GM13977 (cell line): ENCODE measurements at regions not wholly inside any gene's neighbourhood (a gene's known extent, or its start where the extent isn't known, plus 50 kb on each side); places are given as distances from the start of the nearest gene placed in this dataset.

Source experiments
- DNase-seq: peaks from one replicate; pipeline ENCODE4 v3.0.0; 2012; ENCODE audit warnings: low spot score
- CTCF ChIP-seq: IDR thresholded peaks from 2 replicates; pipeline ENCODE4 v1.5.1; 2012; ENCODE audit warnings: mild to moderate bottlenecking, control low read depth; ENCODE audit not compliant: insufficient read depth; ENCODE audit errors: extremely low read depth, missing control alignments
- in situ Hi-C: fragments of 300-500 bp; cut with MboI; formaldehyde crosslinking; loops from one replicate; pipeline ENCODE4 v1.12.0; 2022; ENCODE audit warnings: low sequenced_read_pairs, low pct_unique_long_range_greater_than_20kb, mixed read lengths, inconsistent platforms; ENCODE audit not compliant: unreplicated experiment

DNA sequence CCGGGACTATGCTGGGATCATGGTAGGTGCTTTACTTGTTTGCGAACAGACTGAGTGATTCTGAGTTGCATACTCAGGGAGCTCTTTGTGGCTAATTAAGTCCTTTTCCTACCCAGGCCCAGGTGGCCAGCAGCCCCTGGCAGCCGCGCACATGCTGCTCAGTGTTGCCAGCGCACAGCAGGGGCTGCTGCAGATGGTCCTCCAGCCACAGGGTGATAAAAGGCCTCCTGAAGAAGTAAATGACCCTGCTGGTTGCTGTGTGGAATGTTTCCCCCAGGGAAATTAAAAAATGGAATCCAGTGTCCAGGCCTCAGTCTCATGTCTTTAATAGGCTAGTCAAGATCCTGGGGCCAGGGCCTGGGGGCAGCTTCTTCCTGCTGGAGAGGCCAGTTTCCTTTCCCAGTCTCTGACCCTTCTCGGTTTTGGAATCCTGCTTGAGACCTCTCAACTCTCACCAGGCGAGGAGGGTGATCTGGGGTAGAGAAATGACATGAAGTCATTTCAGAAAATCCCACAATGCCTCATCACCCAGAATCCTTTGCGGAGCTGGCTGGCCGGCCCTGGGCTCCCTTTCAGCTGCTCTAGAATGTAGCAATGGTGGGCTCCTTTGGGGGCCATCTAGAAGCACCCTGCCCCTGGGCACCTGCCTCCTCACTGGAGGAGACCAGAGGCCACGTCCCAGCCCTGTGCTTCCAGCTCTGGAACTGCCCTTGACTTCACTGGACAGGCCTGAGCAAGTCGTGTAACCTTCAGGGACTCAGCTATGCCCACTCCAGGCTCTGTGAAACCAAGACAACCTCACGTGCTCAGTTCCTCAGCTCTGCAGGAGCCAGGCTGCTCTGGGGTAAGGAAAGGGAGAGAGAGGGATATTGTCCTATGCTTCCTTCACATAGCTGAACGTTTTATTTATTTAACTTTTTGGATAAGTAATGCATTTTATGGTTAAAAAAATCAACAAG, 131.4 kb downstream of the MRPS6 start:
- TF ChIP-seq CTCF, result no peak
- in situ Hi-C loops, result no loop called here
- no peak for DNase-seq

DNA sequence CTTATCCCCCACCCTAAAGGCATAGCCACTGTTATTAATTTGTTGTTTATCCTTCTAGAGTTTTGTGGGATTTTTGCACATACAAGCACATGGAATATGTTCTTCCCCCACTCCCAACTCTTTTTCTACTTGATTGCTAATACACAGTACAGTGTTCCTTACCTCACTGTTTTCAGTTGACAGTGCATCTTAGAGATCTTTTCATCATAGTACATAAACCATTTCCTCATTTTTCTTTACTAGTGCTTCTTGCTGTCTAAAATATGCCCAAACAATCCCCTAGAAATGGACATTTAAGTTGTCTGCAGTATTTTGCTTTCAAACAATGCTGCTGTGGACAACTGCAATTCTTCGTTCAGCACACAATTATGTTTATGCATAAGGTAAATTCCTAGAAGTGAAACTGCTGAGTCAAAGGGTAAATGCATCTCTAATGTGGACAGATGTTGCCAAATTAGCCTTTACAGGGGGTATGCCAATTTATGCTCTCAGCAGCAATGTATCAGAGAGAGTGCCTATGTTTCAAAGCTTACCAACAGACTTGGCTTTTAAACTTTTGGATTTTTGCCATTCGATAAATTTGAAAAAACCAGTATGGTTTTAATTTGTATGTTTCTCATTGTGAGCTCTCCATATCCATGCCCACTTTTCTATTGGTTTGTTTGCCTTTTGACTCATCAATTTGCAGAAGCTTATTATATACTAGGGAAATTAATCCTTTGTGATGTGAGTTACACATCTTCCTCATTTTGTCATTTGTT, 132.6 kb downstream of the MRPS6 start:
- in situ Hi-C loops, result no loop called here
- DNase-seq, result peak; percentile 49
- TF ChIP-seq CTCF, result no peak

GRCh38 chr21:34213959-34214358, 140.6 kb downstream of the MRPS6 start:
- DNase-seq, result no peak
- no peak for TF ChIP-seq CTCF
- in situ Hi-C loops, result no loop called here

DNA sequence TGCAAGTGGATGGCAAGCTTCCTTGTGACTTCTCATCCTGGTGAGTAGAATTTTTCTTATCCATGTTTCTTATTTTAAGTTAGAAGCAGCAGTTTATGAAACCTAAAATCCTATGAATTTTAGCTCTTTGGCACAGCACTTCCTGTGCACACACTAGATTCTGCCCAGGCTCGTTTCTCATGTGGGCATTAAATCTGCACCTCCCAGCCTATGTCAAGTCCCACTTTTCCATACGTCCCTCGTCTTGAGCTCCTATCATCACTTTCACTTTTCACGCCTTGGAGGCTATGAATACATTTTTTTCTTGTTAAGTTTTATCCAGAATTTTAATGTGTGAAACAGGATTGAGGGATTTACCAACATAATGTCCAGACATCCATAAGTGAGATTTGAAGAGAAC, 142.1 kb downstream of the MRPS6 start:
- no peak for DNase-seq
- TF ChIP-seq CTCF, result no peak
- in situ Hi-C loops, result no loop called here

GRCh38 chr21:34215911-34216717, 142.7 kb downstream of the MRPS6 start:
- DNase-seq, result no peak
- no peak for TF ChIP-seq CTCF
- in situ Hi-C loops, result no loop called here

DNA sequence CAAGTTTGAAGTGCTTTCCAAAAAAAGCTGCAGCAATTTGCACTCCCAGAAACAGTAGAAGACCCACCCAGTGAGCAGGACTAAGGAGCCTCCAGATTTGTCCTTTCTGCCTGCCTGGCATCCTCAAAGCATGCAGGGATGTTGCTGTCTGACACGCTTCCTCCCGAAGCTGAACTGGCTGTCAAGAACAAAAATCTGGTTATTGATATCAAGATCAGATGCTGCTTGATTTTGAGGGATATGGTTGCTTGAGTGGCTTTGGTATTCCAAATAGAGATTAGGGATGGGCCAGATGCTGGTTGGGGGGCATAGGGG, 143.3 kb downstream of the MRPS6 start:
- no peak for TF ChIP-seq CTCF
- DNase-seq, result no peak
- in situ Hi-C loops, result no loop called here
